ENCODE measurements at regions not wholly inside any gene's neighbourhood (a gene's known extent, or its start where the extent isn't known, plus 50 kb on each side); places are given as distances from the start of the nearest gene placed in this dataset.
"Not testable (repeated sequence)": the region's sequence is repeated elsewhere in the genome, so short reads cannot be mapped to it uniquely, and the experiment has no call there.

- intact Hi-C loops (cut with DNase I), result no loop called here
- DNase-seq (no peak), ATAC-seq (no peak)
These were observed 53.7 kb upstream of the SMIM15 start for GRCh38 chr5:61215996-61216395.

DNA sequence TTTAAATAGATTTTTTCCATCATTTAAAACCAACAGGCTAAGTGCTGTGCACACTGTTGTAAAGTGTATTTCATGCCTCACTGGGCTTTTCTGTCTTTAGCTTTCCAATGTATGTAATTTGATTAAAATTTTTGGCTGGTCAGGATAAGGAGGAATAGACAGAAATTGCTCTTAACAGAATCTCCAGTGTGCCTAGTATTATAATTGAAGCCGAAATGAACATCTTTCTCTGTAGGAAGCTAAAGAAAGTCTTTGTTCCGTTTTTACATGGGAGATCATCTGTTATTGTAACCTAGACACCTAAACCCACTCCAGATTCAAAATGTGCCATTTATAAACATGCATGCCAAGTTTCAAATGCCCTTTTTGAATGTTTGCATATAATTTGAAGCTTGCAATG is 54.5 kb upstream of the SMIM15 start:
- DNase-seq (no peak), ATAC-seq (no peak)
- intact Hi-C loops (cut with DNase I), result no loop called here

- intact Hi-C loops (cut with DNase I), result no loop called here
- ATAC-seq (no peak), DNase-seq (no peak)
These were observed 54.9 kb upstream of the SMIM15 start for GRCh38 chr5:61217214-61217613.

DNA sequence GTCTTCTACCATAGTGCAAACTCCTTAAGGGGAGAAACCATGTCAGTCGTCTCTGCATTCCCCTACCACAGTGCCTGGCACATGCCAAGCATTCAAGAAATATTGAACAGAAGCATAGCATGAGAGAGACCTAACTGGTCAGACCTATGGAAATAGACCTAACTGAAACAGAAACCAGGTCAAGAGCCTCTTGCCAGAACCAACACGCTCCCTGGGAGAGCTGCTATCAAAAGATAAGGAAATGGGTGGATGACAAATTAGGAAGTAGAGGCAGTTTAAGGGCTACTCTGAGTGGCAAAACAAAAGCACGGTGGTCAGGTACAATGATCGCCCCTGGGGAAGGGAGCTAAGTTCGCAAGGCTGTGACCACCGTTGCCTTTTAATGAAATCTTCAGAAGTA is 66.0 kb upstream of the SMIM15 start:
- no peak for DNase-seq
- no peak for ATAC-seq
- intact Hi-C loops (cut with DNase I), result no loop called here

DNA sequence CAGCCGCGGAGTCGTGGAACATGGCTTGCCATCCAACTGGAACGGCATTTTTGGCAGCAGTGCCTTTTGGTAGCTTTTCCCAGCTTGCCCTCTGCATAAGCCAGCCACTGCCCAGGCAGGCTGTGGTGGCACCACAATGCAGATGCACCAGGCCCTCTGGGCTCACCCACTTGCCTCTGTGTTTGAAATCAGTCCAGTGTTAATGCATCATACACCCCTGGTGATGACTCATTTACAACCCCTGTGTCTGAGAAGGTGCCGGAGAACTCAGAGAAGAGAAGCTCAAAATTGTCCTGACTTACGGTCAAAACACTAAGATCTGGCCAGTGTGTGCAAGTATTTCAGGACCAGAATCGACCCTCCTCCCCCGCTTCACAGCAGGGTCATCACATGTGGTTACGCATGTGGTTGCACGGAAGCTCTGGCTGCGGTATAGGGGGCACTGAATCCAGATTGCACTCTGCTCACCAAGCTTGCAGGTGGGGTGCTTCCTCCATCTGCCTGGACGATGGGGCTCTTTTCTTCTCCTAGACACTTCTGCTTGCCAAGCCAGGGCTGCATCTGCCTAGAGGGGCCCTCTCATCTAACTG is 66.5 kb upstream of the SMIM15 start:
- intact Hi-C loops (cut with DNase I), result no loop called here
- DNase-seq (no peak), ATAC-seq (peak in 1 of 2 donors; percentile 33)

DNA sequence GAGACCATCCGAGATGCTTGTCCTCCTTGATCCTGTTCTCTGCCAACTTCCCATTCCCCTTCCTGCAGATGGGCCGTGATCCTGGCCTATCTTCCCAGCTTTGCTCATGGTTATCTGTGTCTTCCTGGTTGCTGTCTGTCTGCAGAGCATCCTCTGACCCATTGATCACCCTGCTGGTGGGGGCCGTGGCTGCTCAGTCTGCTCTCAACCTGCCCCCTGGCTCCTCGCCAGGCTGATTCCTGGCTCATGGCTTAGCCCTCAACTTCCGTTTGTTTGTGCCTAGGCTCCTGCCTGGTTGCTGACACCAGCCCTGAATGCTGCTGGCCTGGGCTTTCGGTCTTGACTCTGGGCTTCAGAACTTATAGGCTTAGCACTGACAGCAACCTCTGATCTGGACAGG is 67.1 kb upstream of the SMIM15 start:
- intact Hi-C loops (cut with DNase I), result no loop called here
- no peak for ATAC-seq
- DNase-seq, result peak; percentile 37

- intact Hi-C loops (cut with DNase I), result no loop called here
- no peak for DNase-seq
- ATAC-seq, result no peak
These were observed 68.2 kb upstream of the SMIM15 start for GRCh38 chr5:61230492-61230891.

- intact Hi-C loops (cut with DNase I), result no loop called here
- ATAC-seq (no peak), DNase-seq (no peak)
These were observed 69.5 kb upstream of the SMIM15 start for GRCh38 chr5:61231813-61232212.

GRCh38 chr5:61232490-61233050 is 70.3 kb upstream of the SMIM15 start:
- ATAC-seq (peak; percentile 27 to 34), DNase-seq (no peak)
- intact Hi-C loops (cut with DNase I), result no loop called here

DNA sequence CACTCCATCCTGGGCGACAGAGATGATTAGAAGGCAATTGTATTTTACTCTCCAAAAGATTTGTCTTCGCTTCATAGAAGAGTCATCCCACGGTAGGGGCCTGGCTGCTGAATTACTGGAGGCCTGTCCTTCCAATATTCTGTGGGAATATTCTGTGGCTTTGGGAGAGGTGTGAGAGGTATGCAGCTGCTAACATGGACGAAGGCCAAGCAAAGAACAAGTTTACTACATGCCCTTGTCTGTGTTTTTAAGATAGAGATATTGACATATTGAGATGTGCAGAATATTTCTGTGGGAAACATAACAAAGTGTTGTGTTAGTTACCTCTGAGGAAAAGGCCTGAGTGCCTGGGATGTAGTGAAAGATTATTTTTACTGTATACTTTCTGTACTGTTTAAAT is 71.8 kb upstream of the SMIM15 start:
- no peak for ATAC-seq
- intact Hi-C loops (cut with DNase I), result no loop called here

GRCh38 chr5:61236715-61237114 is 74.4 kb upstream of the SMIM15 start:
- ATAC-seq; intact Hi-C loops (cut with DNase I); DNase-seq: not testable (repeated sequence)

More for the DNA sequence above, 71.8 kb upstream of the SMIM15 start:
- no peak for DNase-seq

DNA sequence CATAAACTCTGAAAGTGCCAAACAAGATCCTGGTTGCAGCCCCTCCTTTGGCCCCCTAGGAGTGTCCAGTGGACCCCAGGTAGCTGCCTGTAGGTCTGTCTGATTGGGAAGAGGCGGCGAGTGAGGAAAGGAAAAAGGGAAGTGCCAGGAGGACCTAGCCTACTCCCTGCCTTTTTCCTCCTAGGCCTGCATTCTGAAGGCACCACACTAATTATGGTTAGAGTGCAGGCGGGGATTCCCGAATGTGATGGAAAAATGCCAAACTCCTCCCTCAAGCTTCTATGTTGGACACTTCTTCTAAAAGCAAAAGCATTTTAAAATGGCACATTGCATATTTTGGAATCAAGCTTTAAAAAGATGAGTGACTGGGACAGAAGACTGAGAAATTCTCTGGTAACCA is 83.2 kb upstream of the SMIM15 start:
- DNase-seq, result no peak
- ATAC-seq, result peak in 1 of 2 donors; percentile 49
- intact Hi-C loops (cut with DNase I), result no loop called here

GRCh38 chr5:61245936-61246335 is 83.7 kb upstream of the SMIM15 start:
- ATAC-seq (peak in 1 of 2 donors; percentile 38), DNase-seq (no peak)
- intact Hi-C loops (cut with DNase I), result no loop called here

- DNase-seq (no peak), ATAC-seq (no peak)
- intact Hi-C loops (cut with DNase I), result no loop called here
These were observed 84.6 kb upstream of the SMIM15 start for GRCh38 chr5:61246768-61247307.

GRCh38 chr5:61251874-61252642 is 80.0 kb upstream of the ZSWIM6 start:
- DNase-seq, result no peak
- ATAC-seq, result peak in 1 of 2 donors; percentile 35
- intact Hi-C loops (cut with DNase I), result no loop called here

GRCh38 chr5:61252643-61252925 is 79.5 kb upstream of the ZSWIM6 start:
- ATAC-seq, result no peak
- DNase-seq, result no peak
- intact Hi-C loops (cut with DNase I), result no loop called here

DNA sequence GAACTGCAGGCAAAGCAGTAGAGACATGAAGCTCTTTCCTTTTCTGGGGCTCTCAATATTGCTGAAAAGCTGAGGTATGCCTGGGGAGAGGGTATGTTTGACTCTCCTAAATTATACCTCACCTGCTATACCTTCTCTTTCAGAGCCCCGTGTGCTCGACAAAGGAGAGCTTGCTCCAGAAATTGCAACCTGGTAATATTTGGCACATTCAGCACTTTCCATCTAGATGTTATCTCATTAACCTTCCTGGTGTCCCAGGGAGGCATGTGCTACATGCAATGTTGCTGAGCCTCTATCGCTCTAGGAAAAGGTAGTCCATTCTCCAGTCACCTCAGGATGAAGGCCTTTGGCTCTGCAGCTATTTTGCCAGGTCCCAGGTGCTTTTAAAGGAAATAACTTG is 78.5 kb upstream of the ZSWIM6 start:
- DNase-seq (no peak), ATAC-seq (no peak)
- intact Hi-C loops (cut with DNase I), result no loop called here

- ATAC-seq (no peak), DNase-seq (no peak)
- intact Hi-C loops (cut with DNase I), result no loop called here
These were observed 77.0 kb upstream of the ZSWIM6 start for GRCh38 chr5:61254969-61255555.

DNA sequence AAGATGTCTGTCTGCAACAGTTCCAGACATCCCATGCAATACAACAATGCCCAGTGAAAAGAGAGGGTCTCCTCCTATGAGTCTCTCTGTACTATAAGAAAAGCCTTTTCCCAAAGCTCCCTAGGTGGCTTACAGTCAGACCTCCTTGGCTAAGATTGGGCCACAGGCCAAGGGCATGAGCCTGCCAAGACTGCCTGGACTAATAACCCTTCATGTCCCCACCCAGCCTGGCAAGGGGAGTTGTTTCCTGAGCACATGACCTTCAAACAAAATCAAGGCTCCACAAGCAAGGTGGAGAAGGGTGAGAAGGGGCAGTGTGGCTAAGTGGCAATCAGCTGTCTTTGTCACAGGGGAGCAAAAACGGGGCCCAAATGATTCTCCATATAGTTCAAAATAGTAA is 75.6 kb upstream of the ZSWIM6 start:
- intact Hi-C loops (cut with DNase I), result no loop called here
- ATAC-seq (peak; percentile 51 to 57), DNase-seq (peak; percentile 53)

DNA sequence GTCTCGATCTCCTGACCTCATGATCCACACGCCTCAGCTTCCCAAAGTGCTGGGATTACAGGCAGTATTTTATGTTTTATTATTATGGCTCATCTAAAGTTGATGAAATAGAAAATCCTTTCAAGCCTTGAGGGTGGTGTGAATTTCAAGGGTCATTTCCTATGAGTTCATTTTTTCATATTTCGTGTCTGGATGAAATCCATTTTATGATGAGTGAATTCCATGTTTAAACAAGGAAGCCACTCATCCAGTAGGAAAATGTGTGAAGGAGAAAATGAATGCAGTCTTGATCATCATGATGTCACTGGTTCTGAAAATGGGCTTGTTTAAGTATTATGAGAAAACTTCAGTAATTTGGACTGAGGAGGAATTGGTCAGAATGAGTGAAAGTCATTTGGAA is 74.6 kb upstream of the ZSWIM6 start:
- no peak for DNase-seq
- intact Hi-C loops (cut with DNase I), result no loop called here
- ATAC-seq, result no peak

Measured in left cardiac atrium (tissue), 4 donors.